MCF 10A (cell line): ENCODE measurements at regions not wholly inside any gene's neighbourhood (a gene's known extent, or its start where the extent isn't known, plus 50 kb on each side); places are given as distances from the start of the nearest gene placed in this dataset.
A peak's percentile ranks its signal among the peaks of the same experiment; 100 is the strongest.

ENCODE experiments used
- BruUV-seq: library from RNA; stranded (reverse); fragments of 400-500 nt; replicated peaks from 2 replicates; lab custom pipeline; 2021; lab: Mats Ljungman, UMichigan
- CTCF ChIA-PET: fragments of 300-600 bp; sonication (Branson Sonifier 250); formaldehyde crosslinking; extraction: SDS; loops from one replicate; lab custom pipeline; 2021; ENCODE audit warnings: antibody characterized with exemption, inconsistent platforms; lab: Yijun Ruan, JAX
- POLR2A ChIA-PET: fragments of 300-600, 350-650 bp; sonication (Branson Sonifier 250); formaldehyde crosslinking; extraction: SDS; loops from one replicate; lab custom pipeline; 2020; ENCODE audit warnings: antibody characterized with exemption, inconsistent platforms; lab: Yijun Ruan, JAX
- DNase-seq: peaks from one replicate; pipeline ENCODE4 v3.0.0-alpha.2; 2018; ENCODE audit not compliant: unreplicated experiment
- H3K27ac Mint-ChIP-seq: one replicate; pipeline ENCODE4 v1.8.0; 2022; ENCODE audit warnings: mild to moderate bottlenecking, low read depth, mixed read lengths; ENCODE audit not compliant: unreplicated experiment
- H3K27me3 Mint-ChIP-seq: one replicate; pipeline ENCODE4 v1.8.0; 2022; ENCODE audit warnings: mixed read lengths; ENCODE audit not compliant: insufficient read depth, unreplicated experiment
- H3K36me3 Mint-ChIP-seq: one replicate; pipeline ENCODE4 v1.8.0; 2022; ENCODE audit warnings: mild to moderate bottlenecking, moderate library complexity, mixed read lengths; ENCODE audit not compliant: insufficient read depth, unreplicated experiment
- H3K4me1 Mint-ChIP-seq: one replicate; pipeline ENCODE4 v1.8.0; 2022; ENCODE audit warnings: mixed read lengths; ENCODE audit not compliant: insufficient read depth, unreplicated experiment
- H3K4me3 Mint-ChIP-seq: one replicate; pipeline ENCODE4 v1.8.0; 2022; ENCODE audit warnings: mild to moderate bottlenecking, moderate library complexity, mixed read lengths; ENCODE audit not compliant: unreplicated experiment
- H3K9me3 Mint-ChIP-seq: one replicate; pipeline ENCODE4 v1.8.0; 2022; ENCODE audit warnings: mixed read lengths; ENCODE audit not compliant: unreplicated experiment
- CTCF ChIP-seq: fragments of 200-600 bp; IDR thresholded peaks from one replicate; pipeline ENCODE4 v1.8.0; 2022; ENCODE audit warnings: antibody characterized with exemption, mild to moderate bottlenecking; ENCODE audit not compliant: unreplicated experiment
- intact Hi-C: fragments of 100-400 bp; cut with micrococcal nuclease; formaldehyde crosslinking; loops from 2 replicates; pipeline ENCODE4 v1.14.1; 2022

GRCh38 chrX:36909676-36910030 is 98.5 kb upstream of the FAM47C start:
- BruUV-seq = no TSS peak
- Mint-ChIP-seq H3K36me3 (peaks cover 6% of the 10 kb centered on the region), H3K27ac (no peak overlapping the region), H3K9me3 (peaks cover 8% of the 10 kb centered on the region), H3K27me3 (peaks cover 11% of the 10 kb centered on the region), H3K4me1 (no peaks in the 10 kb centered on the region), H3K4me3 (no peak overlapping the region)
- CTCF ChIA-PET = interaction anchor here (0.6 to 1.7 kb wide), 5 partner anchors 10 to 1737 kb away, joined by 3 to 10 read pairs (median 4); no protein-coding TSS in a partner anchor
- POLR2A ChIA-PET = no interaction called here
- intact Hi-C loops = loop anchor here (2.0 kb wide), 1 partner anchor 151 kb away; no protein-coding TSS in a partner anchor
- peak; percentile 5 for DNase-seq
- TF ChIP-seq CTCF = no peak

GRCh38 chrX:36913551-36913950 is 94.6 kb upstream of the FAM47C start:
- no peak overlapping the region for H3K27ac Mint-ChIP-seq

DNA sequence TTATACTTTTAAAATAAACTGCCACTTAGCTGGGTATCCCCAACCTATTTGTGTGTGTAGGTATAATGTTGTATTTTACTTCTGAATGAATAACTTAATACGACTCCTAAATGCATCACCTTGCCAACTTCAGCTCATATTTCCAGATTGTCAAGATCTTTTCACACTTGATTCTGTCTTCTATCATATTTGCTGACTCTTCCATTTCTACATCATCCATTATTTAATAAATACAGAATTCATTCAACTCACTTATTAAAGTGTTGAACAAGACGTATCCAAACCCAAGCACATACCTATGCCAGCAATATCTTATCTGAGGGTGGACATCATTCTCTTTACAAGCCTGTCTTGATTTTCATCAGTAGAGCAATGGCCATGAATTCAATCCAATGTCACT is 91.2 kb upstream of the FAM47C start:
- no peaks in the 10 kb centered on the region for H3K36me3 Mint-ChIP-seq
- BruUV-seq = no TSS peak
- intact Hi-C loops = no loop called here
- no peak for TF ChIP-seq CTCF
- no peak overlapping the region for H3K4me3 Mint-ChIP-seq
- no peaks in the 10 kb centered on the region for H3K9me3 Mint-ChIP-seq
- ChIA-PET POLR2A (no interaction called here), CTCF (no interaction called here)
- H3K27me3 Mint-ChIP-seq = peaks cover 23% of the 10 kb centered on the region
- no peak overlapping the region for H3K27ac Mint-ChIP-seq
- no peaks in the 10 kb centered on the region for H3K4me1 Mint-ChIP-seq
- no peak for DNase-seq

More at GRCh38 chrX:36913551-36913950, 94.6 kb upstream of the FAM47C start:
- no TSS peak for BruUV-seq
- H3K4me1 Mint-ChIP-seq = no peaks in the 10 kb centered on the region
- intact Hi-C loops = no loop called here
- CTCF ChIA-PET = no interaction called here
- H3K4me3 Mint-ChIP-seq = no peak overlapping the region
- TF ChIP-seq CTCF = no peak
- POLR2A ChIA-PET = no interaction called here
- H3K36me3 Mint-ChIP-seq = no peaks in the 10 kb centered on the region
- DNase-seq = no peak
- no peaks in the 10 kb centered on the region for H3K9me3 Mint-ChIP-seq
- no peaks in the 10 kb centered on the region for H3K27me3 Mint-ChIP-seq

- ChIA-PET CTCF (no interaction called here), POLR2A (no interaction called here)
- Mint-ChIP-seq H3K4me3 (no peak overlapping the region), H3K27me3 (peaks cover 15% of the 10 kb centered on the region), H3K9me3 (peaks cover 8% of the 10 kb centered on the region), H3K36me3 (no peaks in the 10 kb centered on the region), H3K4me1 (no peaks in the 10 kb centered on the region), H3K27ac (no peak overlapping the region)
- no TSS peak for BruUV-seq
- TF ChIP-seq CTCF = no peak
- intact Hi-C loops = no loop called here
- no peak for DNase-seq
Measured at GRCh38 chrX:36927712-36928111, 80.5 kb upstream of the FAM47C start.
